WERI-Rb-1 (cell line): ENCODE measurements at regions not wholly inside any gene's neighbourhood (a gene's known extent, or its start where the extent isn't known, plus 50 kb on each side); places are given as distances from the start of the nearest gene placed in this dataset.

ENCODE experiments used
- DNase-seq: peaks from one replicate; pipeline ENCODE4 v3.0.0-alpha.2; 2020
- H3K27ac ChIP-seq: fragments of 250-450 bp; sonication (Bioruptor Pico); 2 replicates; pipeline ENCODE4 v1.5.1; 2020; ENCODE audit warnings: mild to moderate bottlenecking, moderate library complexity
- H3K27me3 ChIP-seq: fragments of 250-450 bp; sonication (Bioruptor Pico); 2 replicates; pipeline ENCODE4 v1.5.1; 2021; ENCODE audit warnings: mild to moderate bottlenecking, low read depth, moderate library complexity; ENCODE audit not compliant: insufficient read depth, severe bottlenecking
- H3K36me3 ChIP-seq: fragments of 250-450 bp; sonication (Bioruptor Pico); 2 replicates; pipeline ENCODE4 v1.5.1; 2020; ENCODE audit warnings: mild to moderate bottlenecking, moderate library complexity
- H3K4me3 ChIP-seq: 2 replicates; pipeline ENCODE4 v1.5.1; 2011; ENCODE audit warnings: low read depth, mild to moderate bottlenecking, control low read depth, low read length
- H3K9me3 ChIP-seq: fragments of 250-450 bp; sonication (Bioruptor Pico); 2 replicates; pipeline ENCODE4 v1.5.1; 2021; ENCODE audit warnings: mild to moderate bottlenecking, moderate library complexity; ENCODE audit not compliant: severe bottlenecking
- CTCF ChIP-seq: IDR thresholded peaks from 2 replicates; pipeline ENCODE4 v1.5.1; 2011; ENCODE audit warnings: low read depth, mild to moderate bottlenecking, control low read depth, inconsistent platforms, low read length

DNA sequence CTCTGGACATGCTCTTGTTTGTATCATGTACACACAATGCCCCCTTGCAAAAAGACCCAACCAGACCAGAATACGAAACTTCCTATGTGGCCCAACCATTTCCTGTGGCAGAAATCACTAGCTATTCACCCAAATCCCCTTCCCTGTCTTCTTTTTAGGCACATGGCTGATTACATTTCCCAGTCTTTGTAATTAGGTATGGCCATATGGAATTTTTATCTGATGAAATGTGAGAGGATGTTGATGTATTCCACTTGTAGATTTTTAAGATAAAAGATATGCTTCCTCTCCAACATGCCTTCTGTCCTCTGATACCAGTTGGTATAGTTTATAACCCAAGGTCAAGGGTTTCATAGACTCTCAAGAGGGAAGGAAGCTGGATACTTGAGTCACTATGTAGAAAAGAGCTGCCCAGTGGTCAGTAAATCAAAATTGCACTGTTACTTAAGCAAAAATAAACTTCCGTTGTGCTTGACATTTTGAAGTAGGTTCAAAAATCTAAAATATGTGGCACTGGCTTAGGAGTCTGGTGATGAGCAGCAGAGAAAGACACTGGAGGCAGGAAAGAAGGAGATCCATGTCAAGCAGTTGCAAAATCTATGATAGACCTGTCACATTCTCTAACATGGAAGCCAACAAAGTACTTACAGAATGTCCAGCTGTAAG lies 297.4 kb downstream of the SMAD2 start:
- Histone ChIP-seq H3K4me3 (no peak overlapping the region), H3K27ac (no peak overlapping the region), H3K9me3 (no peaks in the 10 kb centered on the region), H3K36me3 (no peaks in the 10 kb centered on the region), H3K27me3 (no peaks in the 10 kb centered on the region)
- no peak for TF ChIP-seq CTCF
- no peak for DNase-seq

DNA sequence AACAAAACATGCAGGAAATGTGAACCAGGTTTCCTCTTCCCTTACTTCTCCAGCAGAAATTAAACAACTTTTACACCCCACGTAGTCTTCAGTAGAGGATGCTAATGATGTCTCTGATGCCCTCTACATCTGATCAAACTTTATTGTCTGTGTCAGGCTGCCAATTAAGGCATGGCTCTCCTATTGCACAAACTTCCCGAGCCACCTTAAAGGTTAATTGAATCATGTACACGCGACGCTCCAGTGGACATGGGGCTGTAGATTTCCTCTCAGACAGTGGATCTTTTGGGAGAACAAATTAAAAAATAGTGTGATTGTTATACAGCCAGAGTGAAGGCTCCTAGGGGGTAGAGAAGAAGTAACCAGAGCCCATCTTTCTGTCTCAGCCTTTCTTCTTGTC lies 301.6 kb downstream of the SMAD2 start:
- H3K9me3 ChIP-seq, result no peaks in the 10 kb centered on the region
- no peak for TF ChIP-seq CTCF
- H3K36me3 ChIP-seq, result no peaks in the 10 kb centered on the region
- no peak for DNase-seq
- H3K4me3 ChIP-seq, result no peak overlapping the region
- H3K27me3 ChIP-seq, result no peaks in the 10 kb centered on the region
- no peak overlapping the region for H3K27ac ChIP-seq

DNA sequence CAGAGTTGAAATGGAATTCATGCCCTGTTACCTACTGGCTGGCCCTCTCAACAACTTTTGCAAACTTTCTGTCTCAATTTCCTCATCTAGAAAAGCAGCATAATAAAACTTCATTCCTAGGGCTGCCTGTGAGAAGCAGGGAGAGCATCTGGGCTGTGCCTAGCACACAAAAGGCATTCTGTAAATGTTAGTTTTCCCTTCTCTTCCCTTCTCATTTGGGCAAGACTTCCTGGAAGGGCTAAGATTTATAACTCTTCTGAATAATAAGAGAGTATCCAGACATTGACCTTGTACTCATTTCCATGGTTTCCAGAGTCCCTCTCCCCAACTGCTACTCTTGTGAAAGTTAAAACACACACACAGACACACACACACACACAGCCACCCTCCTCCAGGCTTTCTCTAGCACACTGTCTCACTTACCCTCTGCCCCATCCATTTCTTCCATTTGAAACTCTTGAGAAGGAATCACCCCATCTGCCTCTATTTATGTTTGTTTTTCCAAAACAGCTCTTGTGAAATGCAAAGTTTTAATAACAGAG lies 302.1 kb downstream of the SMAD2 start:
- no peak for DNase-seq
- H3K4me3 ChIP-seq, result no peak overlapping the region
- H3K27ac ChIP-seq, result no peak overlapping the region
- H3K27me3 ChIP-seq, result no peaks in the 10 kb centered on the region
- no peaks in the 10 kb centered on the region for H3K9me3 ChIP-seq
- TF ChIP-seq CTCF, result no peak
- H3K36me3 ChIP-seq, result no peaks in the 10 kb centered on the region

- no peak for TF ChIP-seq CTCF
These were observed 303.4 kb downstream of the SMAD2 start for GRCh38 chr18:47627030-47627429.

GRCh38 chr18:47619771-47620448 lies 310.5 kb downstream of the SMAD2 start:
- TF ChIP-seq CTCF, result no peak

More at GRCh38 chr18:47627030-47627429, 303.4 kb downstream of the SMAD2 start:
- Histone ChIP-seq H3K36me3 (no peaks in the 10 kb centered on the region), H3K27ac (no peak overlapping the region), H3K4me3 (no peak overlapping the region), H3K9me3 (no peaks in the 10 kb centered on the region), H3K27me3 (no peaks in the 10 kb centered on the region)
- DNase-seq, result no peak

More at GRCh38 chr18:47619771-47620448, 310.5 kb downstream of the SMAD2 start:
- Histone ChIP-seq H3K27me3 (no peaks in the 10 kb centered on the region), H3K4me3 (no peak overlapping the region), H3K36me3 (no peaks in the 10 kb centered on the region), H3K27ac (no peak overlapping the region), H3K9me3 (no peaks in the 10 kb centered on the region)
- DNase-seq, result no peak
